HL-60 (cell line): ENCODE measurements at regions not wholly inside any gene's neighbourhood (a gene's known extent, or its start where the extent isn't known, plus 50 kb on each side); places are given as distances from the start of the nearest gene placed in this dataset.
A peak's percentile ranks its signal among the peaks of the same experiment; 100 is the strongest.

Experiments used
- DNase-seq, 2 experiments: peaks; one replicate each; pipeline ENCODE4 v3.0.0-alpha.2; 2010 to 2020; ENCODE audit warnings: low read depth in 1 of 2, low spot score in 1 of 2
- H3K27ac ChIP-seq: fragments of 250-450 bp; sonication (Bioruptor Pico); replicated peaks from 2 replicates; pipeline ENCODE4 v1.5.1; 2020; ENCODE audit warnings: mild to moderate bottlenecking, moderate library complexity
- H3K27me3 ChIP-seq: fragments of 250-450 bp; sonication (Bioruptor Pico); 2 replicates; pipeline ENCODE4 v1.5.1; 2021; ENCODE audit warnings: mild to moderate bottlenecking, moderate library complexity; ENCODE audit not compliant: insufficient read depth, poor library complexity, severe bottlenecking
- H3K4me3 ChIP-seq: replicated peaks from 2 replicates; pipeline ENCODE4 v1.5.1; 2011; ENCODE audit warnings: mild to moderate bottlenecking, control low read depth, low read length; ENCODE audit not compliant: insufficient read depth
- GABPA ChIP-seq: IDR thresholded peaks from 2 replicates; pipeline ENCODE4 v1.6.1; 2012; ENCODE audit warnings: low read depth
- POLR2AphosphoS5 ChIP-seq: IDR thresholded peaks from 2 replicates; pipeline ENCODE4 v1.6.1; 2012; ENCODE audit warnings: low read depth
- SPI1 ChIP-seq: IDR thresholded peaks from 2 replicates; pipeline ENCODE4 v1.6.1; 2012; ENCODE audit warnings: low read depth, mild to moderate bottlenecking, borderline replicate concordance
- TF ChIP-seq, protein P1 (sequence below): IDR thresholded peaks from 2 replicates; pipeline ENCODE4 v1.6.1; 2012; ENCODE audit warnings: low read depth; ENCODE audit not compliant: insufficient replicate concordance
- TF ChIP-seq, protein P2 (sequence below): IDR thresholded peaks from one replicate; pipeline ENCODE4 v1.5.1; 2011; ENCODE audit warnings: low read length, control low read depth, inconsistent platforms; ENCODE audit not compliant: insufficient read depth

DNA sequence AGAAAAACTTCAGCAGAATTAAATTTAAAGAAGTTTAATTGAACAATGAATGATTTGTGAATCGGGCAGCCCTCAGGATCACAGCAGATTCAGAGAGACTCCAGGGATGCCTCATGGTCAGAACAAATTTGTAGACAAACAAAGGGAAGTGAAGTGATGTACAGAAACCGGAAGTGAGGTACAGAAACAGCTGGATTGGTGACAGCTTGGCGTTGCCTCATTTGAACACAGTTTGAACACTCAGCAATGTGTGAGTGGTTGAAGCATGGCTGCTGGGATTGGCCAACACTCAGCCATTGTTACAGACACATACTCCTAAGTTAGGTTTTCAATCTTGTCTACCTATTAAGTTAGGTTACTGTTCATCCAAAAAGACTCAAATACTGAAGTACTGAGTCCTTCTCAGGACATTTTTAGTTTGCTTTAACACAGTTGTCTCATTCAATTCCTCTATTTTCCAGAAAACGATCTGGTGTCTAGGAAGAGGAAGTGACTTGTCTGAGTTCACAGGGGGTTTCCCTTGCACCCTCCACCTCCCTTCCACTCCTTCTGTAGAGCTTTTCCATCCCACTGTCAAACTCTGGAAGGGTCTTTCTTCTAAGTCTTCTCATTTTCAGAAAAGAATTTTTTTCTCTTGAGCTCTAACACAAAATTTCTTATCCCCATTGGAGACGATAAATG is 137.9 kb downstream of the SLC4A3 start:
- Histone ChIP-seq H3K27me3 (no peaks in the 10 kb centered on the region), H3K4me3 (no peak overlapping the region), H3K27ac (peak overlapping the region; percentile 39; the same call in 1 of the 2 replicates)
- peak; percentile 52 to 69 for DNase-seq
- TF ChIP-seq SPI1, result peak; percentile 85
- peak; percentile 31; the same call in 1 of the 2 replicates for TF ChIP-seq GABPA
- TF ChIP-seq POLR2AphosphoS5, result no peak

DNA sequence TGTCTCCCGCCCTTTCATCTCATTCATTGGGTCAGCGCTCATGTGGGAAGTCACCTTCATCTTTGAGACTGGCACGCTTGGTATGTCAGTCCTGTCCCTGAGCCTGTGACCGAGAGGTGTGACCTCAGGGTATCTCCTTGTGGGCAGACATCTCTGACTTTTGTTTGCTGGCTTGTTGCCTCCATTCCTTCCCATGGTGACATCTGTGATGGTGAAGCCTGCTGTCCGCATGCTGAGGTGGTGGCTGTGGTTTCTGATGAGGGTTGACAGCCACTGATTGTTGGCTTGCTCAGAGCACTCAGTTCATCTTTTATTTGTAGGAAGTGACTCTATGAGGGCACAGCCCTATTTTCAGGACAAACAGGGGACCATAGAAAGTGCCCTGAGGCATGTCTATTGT is 139.2 kb downstream of the SLC4A3 start:
- no peak overlapping the region for H3K4me3 ChIP-seq
- DNase-seq, result no peak
- H3K27ac ChIP-seq, result no peak overlapping the region
- TF ChIP-seq SPI1, result no peak
- TF ChIP-seq, protein P1, sequence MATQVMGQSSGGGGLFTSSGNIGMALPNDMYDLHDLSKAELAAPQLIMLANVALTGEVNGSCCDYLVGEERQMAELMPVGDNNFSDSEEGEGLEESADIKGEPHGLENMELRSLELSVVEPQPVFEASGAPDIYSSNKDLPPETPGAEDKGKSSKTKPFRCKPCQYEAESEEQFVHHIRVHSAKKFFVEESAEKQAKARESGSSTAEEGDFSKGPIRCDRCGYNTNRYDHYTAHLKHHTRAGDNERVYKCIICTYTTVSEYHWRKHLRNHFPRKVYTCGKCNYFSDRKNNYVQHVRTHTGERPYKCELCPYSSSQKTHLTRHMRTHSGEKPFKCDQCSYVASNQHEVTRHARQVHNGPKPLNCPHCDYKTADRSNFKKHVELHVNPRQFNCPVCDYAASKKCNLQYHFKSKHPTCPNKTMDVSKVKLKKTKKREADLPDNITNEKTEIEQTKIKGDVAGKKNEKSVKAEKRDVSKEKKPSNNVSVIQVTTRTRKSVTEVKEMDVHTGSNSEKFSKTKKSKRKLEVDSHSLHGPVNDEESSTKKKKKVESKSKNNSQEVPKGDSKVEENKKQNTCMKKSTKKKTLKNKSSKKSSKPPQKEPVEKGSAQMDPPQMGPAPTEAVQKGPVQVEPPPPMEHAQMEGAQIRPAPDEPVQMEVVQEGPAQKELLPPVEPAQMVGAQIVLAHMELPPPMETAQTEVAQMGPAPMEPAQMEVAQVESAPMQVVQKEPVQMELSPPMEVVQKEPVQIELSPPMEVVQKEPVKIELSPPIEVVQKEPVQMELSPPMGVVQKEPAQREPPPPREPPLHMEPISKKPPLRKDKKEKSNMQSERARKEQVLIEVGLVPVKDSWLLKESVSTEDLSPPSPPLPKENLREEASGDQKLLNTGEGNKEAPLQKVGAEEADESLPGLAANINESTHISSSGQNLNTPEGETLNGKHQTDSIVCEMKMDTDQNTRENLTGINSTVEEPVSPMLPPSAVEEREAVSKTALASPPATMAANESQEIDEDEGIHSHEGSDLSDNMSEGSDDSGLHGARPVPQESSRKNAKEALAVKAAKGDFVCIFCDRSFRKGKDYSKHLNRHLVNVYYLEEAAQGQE, result no peak
- TF ChIP-seq POLR2AphosphoS5, result no peak
- TF ChIP-seq, protein P2, sequence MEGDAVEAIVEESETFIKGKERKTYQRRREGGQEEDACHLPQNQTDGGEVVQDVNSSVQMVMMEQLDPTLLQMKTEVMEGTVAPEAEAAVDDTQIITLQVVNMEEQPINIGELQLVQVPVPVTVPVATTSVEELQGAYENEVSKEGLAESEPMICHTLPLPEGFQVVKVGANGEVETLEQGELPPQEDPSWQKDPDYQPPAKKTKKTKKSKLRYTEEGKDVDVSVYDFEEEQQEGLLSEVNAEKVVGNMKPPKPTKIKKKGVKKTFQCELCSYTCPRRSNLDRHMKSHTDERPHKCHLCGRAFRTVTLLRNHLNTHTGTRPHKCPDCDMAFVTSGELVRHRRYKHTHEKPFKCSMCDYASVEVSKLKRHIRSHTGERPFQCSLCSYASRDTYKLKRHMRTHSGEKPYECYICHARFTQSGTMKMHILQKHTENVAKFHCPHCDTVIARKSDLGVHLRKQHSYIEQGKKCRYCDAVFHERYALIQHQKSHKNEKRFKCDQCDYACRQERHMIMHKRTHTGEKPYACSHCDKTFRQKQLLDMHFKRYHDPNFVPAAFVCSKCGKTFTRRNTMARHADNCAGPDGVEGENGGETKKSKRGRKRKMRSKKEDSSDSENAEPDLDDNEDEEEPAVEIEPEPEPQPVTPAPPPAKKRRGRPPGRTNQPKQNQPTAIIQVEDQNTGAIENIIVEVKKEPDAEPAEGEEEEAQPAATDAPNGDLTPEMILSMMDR, result no peak
- no peak for TF ChIP-seq GABPA
- no peaks in the 10 kb centered on the region for H3K27me3 ChIP-seq

DNA sequence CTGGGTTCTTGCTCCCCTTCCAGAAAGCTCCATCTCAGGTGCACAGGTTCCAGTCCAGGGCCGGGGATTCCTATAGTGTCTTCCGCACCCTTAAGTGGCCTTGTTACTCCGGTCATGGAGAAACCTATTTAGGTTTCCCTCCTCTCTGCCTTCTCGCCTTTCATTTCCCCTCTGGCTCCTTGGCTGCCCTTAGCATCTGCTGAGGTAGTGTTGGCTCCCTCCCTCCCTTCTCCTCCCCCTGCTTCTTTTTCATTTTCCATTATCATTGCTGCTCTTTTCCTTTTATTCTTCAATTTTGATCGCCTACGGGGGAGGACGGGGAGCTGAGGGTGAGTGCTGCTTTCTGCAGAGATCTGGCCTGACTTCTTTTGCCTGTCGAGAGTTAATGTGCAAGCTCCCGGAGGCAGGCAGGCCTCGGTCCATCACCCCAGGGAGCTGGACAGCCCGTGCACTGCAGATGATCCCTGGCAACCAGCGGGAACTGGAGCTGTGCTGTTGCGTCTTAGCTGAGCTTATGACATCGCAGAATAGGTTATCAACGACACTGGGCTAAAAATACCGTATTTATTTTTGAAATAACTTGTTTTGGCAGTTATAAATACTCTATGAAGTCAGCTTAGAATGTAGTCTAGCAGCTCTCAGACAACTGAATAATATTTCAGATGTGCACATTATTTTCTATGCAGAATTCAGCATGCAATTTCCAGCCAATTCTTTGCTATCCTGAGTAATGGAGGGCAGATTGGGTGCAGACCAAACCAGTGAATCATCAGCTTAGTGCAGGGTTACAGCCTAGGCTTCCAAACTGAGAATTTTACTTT is 141.9 kb downstream of the SLC4A3 start:
- no peak overlapping the region for H3K4me3 ChIP-seq
- TF ChIP-seq, protein P1, result no peak
- no peak for TF ChIP-seq GABPA
- no peak for TF ChIP-seq POLR2AphosphoS5
- TF ChIP-seq, protein P2, result no peak
- TF ChIP-seq SPI1, result no peak
- H3K27me3 ChIP-seq, result no peaks in the 10 kb centered on the region
- DNase-seq, result no peak
- H3K27ac ChIP-seq, result no peak overlapping the region

DNA sequence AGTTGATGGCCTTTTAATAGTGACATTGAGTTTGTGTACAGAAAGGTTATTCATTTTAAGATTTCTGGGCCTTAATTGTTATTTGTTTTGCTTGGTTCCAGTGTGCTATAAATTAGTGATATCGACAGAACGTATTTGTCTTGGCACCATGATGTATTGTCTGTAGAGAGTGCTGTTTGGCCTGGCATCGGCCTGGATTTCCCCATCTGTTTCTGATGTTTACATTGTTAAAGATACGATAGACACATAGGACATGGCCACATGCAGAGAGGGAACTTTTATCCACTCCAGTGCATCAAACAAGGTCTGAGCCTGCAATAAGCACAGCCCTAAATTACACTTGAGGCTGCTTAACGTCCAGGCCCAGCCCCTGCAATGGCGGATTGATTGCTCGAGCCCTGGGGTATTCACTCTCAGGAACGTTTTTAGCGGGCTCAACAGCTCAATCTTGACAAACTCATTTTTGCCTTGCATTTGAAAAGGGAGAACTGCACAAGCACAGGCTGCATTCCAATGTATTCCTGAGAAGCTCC is 144.7 kb downstream of the SLC4A3 start:
- DNase-seq, result no peak
- TF ChIP-seq GABPA, result no peak
- Histone ChIP-seq H3K27me3 (no peaks in the 10 kb centered on the region), H3K4me3 (no peak overlapping the region), H3K27ac (peak overlapping the region; percentile 2; the same call in 1 of the 2 replicates)
